Motor neuron (in vitro differentiated cells): ENCODE measurements at regions not wholly inside any gene's neighbourhood (a gene's known extent, or its start where the extent isn't known, plus 50 kb on each side); places are given as distances from the start of the nearest gene placed in this dataset.

ENCODE experiments used
- ATAC-seq, 8 experiments: fragments of 200-7000 bp; cut with Tn5 transposase; replicated peaks in 6 of 8; 2 replicates each; pipeline ENCODE4 v1.8.0; 2021; ENCODE audit warnings: mild to moderate bottlenecking in 8 of 8, moderate library complexity in 8 of 8
- H3K27ac ChIP-seq, 2 donors: fragments of 250-450 bp; sonication (Bioruptor Pico); 2 replicates each; pipeline ENCODE4 v1.9.0; 2021; ENCODE audit warnings: antibody characterized with exemption in 2 of 2, mild to moderate bottlenecking in 2 of 2, moderate library complexity in 1 of 2
- H3K4me1 ChIP-seq, 2 donors: fragments of 250-450 bp; sonication (Bioruptor Pico); replicated peaks in 1 of 2; 2 replicates each; pipeline ENCODE4 v1.6.1; 2021; ENCODE audit warnings: antibody characterized with exemption in 2 of 2, mild to moderate bottlenecking in 2 of 2, moderate library complexity in 1 of 2
- H3K4me3 ChIP-seq, 5 donors: fragments of 250-450 bp; sonication (Bioruptor Pico); 2 replicates each; pipeline ENCODE4 v1.9.0; 2021; ENCODE audit warnings: antibody characterized with exemption in 5 of 5, mild to moderate bottlenecking in 5 of 5, moderate library complexity in 4 of 5
- WGBS, 10 experiments: fragments of 450-650 bp; shearing (Covaris generic); methylation state at CpG; one replicate each; pipeline ENCODE4 v1.0.0; 2022; 5-methylcytosine and 5-hydroxymethylcytosine counted together
- in situ Hi-C, 9 experiments: fragments of 400-800 bp; cut with MboI; loops; one replicate each; pipeline ENCODE4 v1.15.0; 2021; ENCODE audit warnings: low sequenced_read_pairs in 9 of 9, low pct_unique_long_range_greater_than_20kb in 2 of 9; ENCODE audit not compliant: unreplicated experiment in 9 of 9

DNA sequence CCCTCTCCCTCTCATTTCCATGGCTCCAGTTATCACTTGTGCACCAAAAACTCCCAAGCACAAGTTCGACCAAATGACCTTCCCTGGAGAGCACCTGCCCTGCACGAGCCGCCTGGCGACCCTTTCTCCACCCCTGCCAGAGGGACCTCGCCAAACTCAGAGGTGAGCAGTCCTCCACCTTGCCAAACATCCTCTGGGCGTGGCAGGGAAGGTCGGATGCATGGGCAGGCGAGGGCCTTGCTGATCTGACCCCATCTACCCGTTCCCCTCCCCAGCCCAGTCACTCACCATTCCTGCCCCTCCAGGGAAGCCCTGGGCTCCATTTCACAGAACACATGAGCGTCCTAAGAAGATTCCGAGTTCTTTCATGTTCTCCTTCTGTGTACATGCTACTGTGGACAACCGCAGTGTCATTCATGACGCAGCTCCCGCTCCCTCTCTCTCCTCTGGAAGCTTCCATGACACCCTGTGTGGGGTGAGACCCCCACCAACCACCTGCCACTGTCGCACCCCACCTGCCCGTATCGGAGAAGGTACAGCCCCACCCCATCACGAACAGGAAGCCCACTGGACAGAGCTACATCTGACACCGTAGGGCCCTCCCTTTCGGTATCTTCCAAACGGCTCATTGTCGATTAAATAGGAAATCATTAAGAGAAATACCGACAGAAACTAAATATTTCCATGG is 104.3 kb downstream of the DACT2 start:
- in situ Hi-C loops: loop anchor here in 1 of 9 experiments (25.0 kb wide), 1 partner anchor 97 kb away; the partner anchor contains the start of gene DACT2
- WGBS, 10 experiments: 20 to 100% (median 82%) methylated on average over 1 to 10 of the region's 23 CpGs; no CpG with 5 or more reads in 2 of the 10 experiments

DNA sequence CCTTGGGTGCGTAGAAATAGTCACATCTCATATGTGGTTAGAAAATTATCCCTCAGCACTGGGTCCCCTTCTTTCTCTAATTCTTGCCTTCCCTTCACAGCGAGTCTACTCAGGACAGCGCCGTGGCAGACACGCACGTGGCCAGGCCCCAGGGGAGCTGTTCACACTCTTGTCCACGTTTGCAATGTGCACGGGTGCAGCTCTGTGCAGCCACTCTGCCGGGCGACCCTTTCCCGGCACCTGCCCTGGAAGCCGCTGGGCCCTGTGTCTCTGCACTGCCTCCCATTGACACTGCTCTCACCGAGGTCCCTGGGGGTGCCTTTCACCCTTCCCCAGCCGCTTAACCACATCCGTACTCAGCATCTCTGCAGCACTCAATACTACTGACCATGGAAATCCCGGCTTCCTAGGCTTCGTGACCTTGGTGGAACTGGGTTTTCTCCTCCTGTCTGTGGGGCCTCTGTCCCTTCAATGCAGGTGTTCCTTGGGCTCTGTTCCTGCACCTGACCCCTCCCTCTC is 104.9 kb downstream of the DACT2 start:
- in situ Hi-C loops: loop anchor here in 1 of 9 experiments (25.0 kb wide), 1 partner anchor 98 kb away; the partner anchor contains the start of gene DACT2
- H3K27ac ChIP-seq: no peak overlapping the region
- ATAC-seq: no peak
- H3K4me1 ChIP-seq: peaks cover 21 to 38% of the 10 kb centered on the region in 2 donors
- no peak overlapping the region for H3K4me3 ChIP-seq
- WGBS, 10 experiments: 80 to 100% (median 91%) methylated on average over 1 to 13 of the region's 17 CpGs; no CpG with 5 or more reads in 1 of the 10 experiments

More for the DNA sequence above, 104.3 kb downstream of the DACT2 start:
- H3K4me1 ChIP-seq: peaks cover 20 to 38% of the 10 kb centered on the region in 2 donors
- no peak for ATAC-seq
- no peak overlapping the region for H3K4me3 ChIP-seq
- no peak overlapping the region for H3K27ac ChIP-seq

GRCh38 chr6:168213121-168213524 is 106.5 kb downstream of the DACT2 start:
- no peak for ATAC-seq
- in situ Hi-C loops: loop anchor here in 1 of 9 experiments (25.0 kb wide), 1 partner anchor 99 kb away; the partner anchor contains the start of gene DACT2
- Histone ChIP-seq H3K27ac (no peak overlapping the region), H3K4me3 (no peak overlapping the region), H3K4me1 (peaks cover 32 to 36% of the 10 kb centered on the region in 2 donors)
- 60 to 100% (median 97%) methylated on average over 1 to 8 of the region's 16 CpGs; no CpG with 5 or more reads in 3 of the 10 experiments for WGBS, 10 experiments

DNA sequence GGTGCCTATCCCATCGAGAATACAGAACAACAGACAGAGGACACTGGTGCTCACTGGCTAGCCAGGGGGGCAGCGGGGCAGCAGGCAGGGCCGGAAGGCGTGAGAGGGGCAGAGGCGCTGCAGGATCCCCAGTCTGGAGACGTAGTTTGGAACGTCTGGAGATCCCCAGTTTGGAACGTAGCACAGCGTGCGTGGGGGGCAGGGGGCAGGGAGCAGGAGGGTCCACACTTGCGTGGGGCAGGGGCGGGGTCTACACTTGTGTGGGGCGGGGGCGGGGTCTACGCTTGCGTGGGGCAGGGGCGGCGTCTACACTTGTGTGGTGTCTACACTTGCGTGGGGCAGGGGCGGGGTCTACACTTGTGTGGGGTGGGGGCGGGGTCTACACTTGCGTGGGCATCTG is 107.2 kb downstream of the DACT2 start:
- in situ Hi-C loops: loop anchor here in 1 of 9 experiments (25.0 kb wide), 1 partner anchor 100 kb away; the partner anchor contains the start of gene DACT2
- H3K4me3 ChIP-seq: no peak overlapping the region
- ATAC-seq: no peak
- no peak overlapping the region for H3K27ac ChIP-seq
- 50 to 88% methylated on average over 2 to 4 of the region's 22 CpGs; no CpG with 5 or more reads in 8 of the 10 experiments for WGBS, 10 experiments
- H3K4me1 ChIP-seq: peaks cover 32 to 35% of the 10 kb centered on the region in 2 donors

DNA sequence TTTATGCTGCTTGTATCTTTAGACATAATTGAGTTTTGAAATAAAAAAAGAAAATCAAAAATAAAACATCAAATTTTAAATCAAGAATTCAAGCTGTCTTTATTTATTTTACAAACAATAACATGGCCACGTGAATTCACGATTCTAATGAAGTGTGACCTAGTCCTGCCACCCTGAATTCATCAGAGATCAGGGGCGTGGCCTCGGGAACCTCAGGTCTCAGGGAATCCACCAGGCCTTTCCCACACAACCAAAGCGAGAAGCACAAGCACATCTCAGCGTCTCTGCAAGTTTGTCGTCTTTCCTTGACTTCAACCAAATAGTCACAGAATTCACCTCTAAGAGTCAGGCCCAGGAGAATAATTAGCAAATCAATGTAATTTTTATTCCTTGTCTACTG is 107.9 kb downstream of the DACT2 start:
- WGBS, 10 experiments: 15 to 100% (median 78%) methylated on average over 1 to 6 of the region's 7 CpGs; no CpG with 5 or more reads in 4 of the 10 experiments
- Histone ChIP-seq H3K27ac (no peak overlapping the region), H3K4me1 (peaks cover 32 to 35% of the 10 kb centered on the region in 2 donors), H3K4me3 (no peak overlapping the region)
- in situ Hi-C loops: loop anchor here in 1 of 9 experiments (25.0 kb wide), 1 partner anchor 101 kb away; the partner anchor contains the start of gene DACT2
- no peak for ATAC-seq

- H3K27ac ChIP-seq: no peak overlapping the region
- ATAC-seq: no peak
- WGBS, 10 experiments: 70 to 90% (median 78%) methylated on average over 6 to 12 of the region's 16 CpGs; no CpG with 5 or more reads in 7 of the 10 experiments
- H3K4me1 ChIP-seq: peaks cover 33 to 37% of the 10 kb centered on the region in 2 donors
- in situ Hi-C loops: loop anchor here in 1 of 9 experiments (25.0 kb wide), 1 partner anchor 102 kb away; the partner anchor contains the start of gene DACT2
- no peak overlapping the region for H3K4me3 ChIP-seq
These were observed 109.1 kb downstream of the DACT2 start for GRCh38 chr6:168210239-168211105.

DNA sequence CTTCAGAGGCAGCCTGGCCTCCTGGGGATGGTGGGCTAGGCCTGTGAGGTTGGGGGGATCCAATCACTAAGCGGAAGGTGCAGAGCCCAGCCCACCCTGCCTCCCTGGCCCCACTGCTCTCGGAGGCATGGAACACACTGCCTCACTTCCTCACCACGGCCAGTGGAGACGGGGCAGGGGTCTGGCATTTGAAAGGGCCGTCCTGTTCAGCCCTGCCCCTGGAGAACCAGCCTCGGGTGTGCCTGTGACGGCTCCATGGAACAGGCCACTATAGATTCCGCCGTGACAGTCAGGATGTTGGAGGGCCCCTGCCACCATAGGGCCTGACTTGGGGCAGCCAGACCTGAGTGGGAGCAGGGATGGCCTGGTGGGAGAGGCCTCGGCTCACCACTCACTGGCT is 110.2 kb downstream of the DACT2 start:
- 40 to 100% (median 100%) methylated on average over 1 to 2 of the region's 10 CpGs; no CpG with 5 or more reads in 7 of the 10 experiments for WGBS, 10 experiments
- H3K4me3 ChIP-seq: no peak overlapping the region
- peak overlapping the region in 1 of 2 donors; percentile 33 for H3K27ac ChIP-seq
- ATAC-seq: no peak
- in situ Hi-C loops: loop anchor here in 1 of 9 experiments (25.0 kb wide), 1 partner anchor 103 kb away; the partner anchor contains the start of gene DACT2
- peaks cover 33 to 37% of the 10 kb centered on the region in 2 donors for H3K4me1 ChIP-seq

DNA sequence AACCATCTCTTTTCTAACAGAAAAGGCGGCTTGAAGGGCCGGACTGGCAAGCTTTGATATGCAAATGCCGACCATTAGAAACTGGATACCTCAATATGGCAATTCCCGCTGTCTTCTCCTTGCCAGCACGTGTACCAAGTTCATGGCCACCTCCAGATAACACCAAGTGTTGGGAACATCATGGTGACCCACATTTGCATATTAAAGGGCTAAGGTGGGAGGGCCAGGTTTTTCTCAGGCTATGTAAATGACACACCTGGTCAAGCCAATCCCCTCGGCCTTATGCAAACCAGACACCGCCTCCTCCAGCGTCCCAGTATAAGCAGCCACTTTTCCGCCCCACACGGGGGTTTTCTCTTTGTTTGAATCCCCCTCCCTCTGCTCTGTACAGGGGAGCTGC is 110.7 kb downstream of the DACT2 start:
- H3K4me3 ChIP-seq: no peak overlapping the region
- in situ Hi-C loops: loop anchor here in 1 of 9 experiments (25.0 kb wide), 1 partner anchor 103 kb away; the partner anchor contains the start of gene DACT2
- H3K27ac ChIP-seq: no peak overlapping the region
- WGBS, 10 experiments: 14 to 84% (median 40%) methylated on average over 1 to 7 of the region's 10 CpGs; no CpG with 5 or more reads in 1 of the 10 experiments
- H3K4me1 ChIP-seq: peaks cover 28 to 37% of the 10 kb centered on the region in 2 donors
- peak in 3 of 8 experiments; percentile 21 to 34 (median 21) for ATAC-seq

- no peak overlapping the region for H3K4me3 ChIP-seq
- in situ Hi-C loops: loop anchor here in 1 of 9 experiments (25.0 kb wide), 1 partner anchor 104 kb away; the partner anchor contains the start of gene DACT2
- 50 to 100% (median 69%) methylated on average over 1 to 7 of the region's 8 CpGs; no CpG with 5 or more reads in 1 of the 10 experiments for WGBS, 10 experiments
- H3K27ac ChIP-seq: no peak overlapping the region
- peaks cover 28 to 37% of the 10 kb centered on the region in 2 donors for H3K4me1 ChIP-seq
- no peak for ATAC-seq
These were observed 111.2 kb downstream of the DACT2 start for GRCh38 chr6:168208402-168208801.

DNA sequence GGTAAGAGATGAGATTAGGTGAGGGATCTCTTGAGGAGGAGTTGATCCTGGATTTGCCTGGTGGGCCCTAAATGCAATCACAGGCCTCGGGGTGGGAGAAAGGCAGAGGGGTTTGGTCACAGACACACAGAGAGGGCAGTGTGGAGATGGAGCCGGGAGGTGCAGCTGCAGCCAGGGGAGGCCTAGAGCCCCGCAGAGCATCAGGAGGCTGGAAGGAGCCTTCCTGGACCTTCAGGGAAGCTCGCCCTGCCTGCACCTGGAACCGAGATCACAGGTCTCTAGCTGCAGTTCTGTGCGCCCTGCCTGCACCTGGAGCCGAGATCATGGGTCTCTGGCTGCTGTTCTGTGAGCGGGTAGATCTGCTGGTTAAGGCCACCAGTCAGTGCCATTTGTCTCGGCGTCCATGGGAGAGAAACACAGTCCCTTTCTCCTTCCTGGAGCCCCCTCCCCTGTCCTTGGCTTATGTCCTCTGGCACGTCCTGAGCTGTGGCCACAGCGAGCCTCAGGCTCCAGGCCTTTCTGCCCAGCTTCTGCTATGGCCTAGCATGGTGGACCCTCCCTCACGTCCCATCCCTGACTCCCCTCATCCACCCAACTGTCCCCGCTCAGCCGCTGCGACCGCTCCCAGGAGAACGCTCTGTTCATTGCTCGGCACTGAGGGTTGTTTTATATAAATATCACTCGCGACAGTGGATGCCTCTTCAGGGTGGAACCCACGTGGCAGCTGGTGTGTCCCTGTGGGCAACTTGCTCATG is 112.0 kb downstream of the DACT2 start:
- no peak overlapping the region for H3K4me3 ChIP-seq
- WGBS, 10 experiments: 60 to 100% (median 87%) methylated on average over 1 to 15 of the region's 22 CpGs
- in situ Hi-C loops: loop anchor here in 1 of 9 experiments (25.0 kb wide), 1 partner anchor 105 kb away; the partner anchor contains the start of gene DACT2
- H3K4me1 ChIP-seq: peaks cover 28 to 37% of the 10 kb centered on the region in 2 donors
- H3K27ac ChIP-seq: peak overlapping the region in 1 of 2 donors; percentile 28
- ATAC-seq: no peak

GRCh38 chr6:168206661-168207274 is 112.8 kb downstream of the DACT2 start:
- WGBS, 10 experiments: 38 to 74% (median 50%) methylated on average over 2 to 12 of the region's 16 CpGs; no CpG with 5 or more reads in 1 of the 10 experiments
- ATAC-seq: peak in 5 of 8 experiments; percentile 76 to 94 (median 86)
- Histone ChIP-seq H3K4me3 (no peak overlapping the region), H3K27ac (peak overlapping the region in 1 of 2 donors; percentile 28), H3K4me1 (peaks cover 28 to 37% of the 10 kb centered on the region in 2 donors)
- in situ Hi-C loops: loop anchor here in 1 of 9 experiments (25.0 kb wide), 1 partner anchor 106 kb away; the partner anchor contains the start of gene DACT2
